Activated effector memory CD4-positive, alpha-beta T cell treated with Interleukin-2 at 50 U/mL for 16 hours (primary cell): ENCODE measurements at regions not wholly inside any gene's neighbourhood (a gene's known extent, or its start where the extent isn't known, plus 50 kb on each side); places are given as distances from the start of the nearest gene placed in this dataset.

ENCODE experiments used
- DNase-seq: peaks from one replicate; pipeline ENCODE4 v3.0.0-alpha.2; 2020

DNA sequence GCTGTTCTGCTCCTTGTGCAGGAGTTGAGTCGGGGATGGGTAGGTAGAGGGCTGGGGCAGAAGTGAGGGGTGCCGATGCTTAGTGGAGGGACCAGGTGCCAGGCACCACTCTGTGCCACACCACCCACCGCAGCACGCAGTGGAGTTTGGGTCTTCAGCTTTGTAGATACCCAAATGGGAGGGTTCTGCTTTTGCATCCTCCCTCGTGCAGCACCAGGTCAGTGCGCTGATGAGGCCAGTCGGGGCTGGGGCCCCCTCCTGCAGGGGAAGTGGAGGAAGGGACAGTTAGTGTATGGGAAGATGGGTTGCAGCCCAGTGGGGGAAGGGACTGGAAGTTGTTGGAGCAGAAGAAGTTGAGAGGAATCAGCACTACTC is 244.0 kb downstream of the RHOU start:
- DNase-seq: no peak

DNA sequence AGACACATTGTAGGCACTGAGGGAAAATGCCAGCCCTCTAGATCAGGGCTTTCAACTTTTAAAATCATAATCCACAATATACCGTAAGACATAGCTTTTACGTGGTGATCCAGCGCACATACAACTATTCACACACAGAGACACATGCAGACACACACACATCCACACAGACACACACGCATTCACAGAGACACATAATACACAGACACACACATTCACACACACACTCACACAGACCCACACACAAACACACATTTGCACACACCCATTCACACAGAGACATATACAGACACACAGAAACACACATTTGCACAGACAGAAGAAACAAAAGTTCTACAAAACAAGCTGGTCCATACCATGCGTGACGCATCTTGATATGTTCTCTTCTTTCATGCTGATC is 244.5 kb downstream of the RHOU start:
- DNase-seq: no peak

DNA sequence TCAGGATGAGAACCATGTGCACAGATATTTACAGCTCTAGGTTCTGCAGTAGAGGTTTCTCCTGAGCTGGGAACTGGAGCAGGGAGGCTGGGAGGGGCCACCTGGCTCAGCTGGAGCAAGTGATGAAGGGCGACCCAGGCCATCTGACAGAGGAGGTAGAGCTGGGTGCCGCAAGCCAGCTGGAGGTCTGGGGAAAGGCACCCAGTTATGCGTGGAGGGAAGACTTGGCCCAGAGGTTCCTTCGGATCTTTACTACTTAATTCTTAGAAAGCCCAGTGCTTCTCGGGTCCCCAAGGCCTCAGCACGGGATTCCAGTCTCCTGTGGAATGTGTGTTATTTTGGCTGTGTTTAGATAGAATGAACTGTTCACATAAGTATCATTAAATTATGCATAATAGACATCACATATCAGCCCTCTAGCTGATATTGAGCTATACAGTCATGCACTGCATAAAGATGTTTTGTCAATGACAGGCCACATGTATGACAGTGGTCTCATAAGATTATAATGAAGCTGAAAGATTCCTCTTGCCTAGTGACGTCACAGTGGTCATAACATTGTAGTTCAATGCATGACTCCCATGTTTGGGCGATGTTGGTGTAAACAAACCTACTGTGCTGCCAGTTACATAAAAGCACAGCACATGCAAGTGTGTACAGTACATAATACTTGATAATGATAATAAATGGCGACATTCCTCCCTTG is 245.1 kb downstream of the RHOU start:
- DNase-seq: no peak

DNA sequence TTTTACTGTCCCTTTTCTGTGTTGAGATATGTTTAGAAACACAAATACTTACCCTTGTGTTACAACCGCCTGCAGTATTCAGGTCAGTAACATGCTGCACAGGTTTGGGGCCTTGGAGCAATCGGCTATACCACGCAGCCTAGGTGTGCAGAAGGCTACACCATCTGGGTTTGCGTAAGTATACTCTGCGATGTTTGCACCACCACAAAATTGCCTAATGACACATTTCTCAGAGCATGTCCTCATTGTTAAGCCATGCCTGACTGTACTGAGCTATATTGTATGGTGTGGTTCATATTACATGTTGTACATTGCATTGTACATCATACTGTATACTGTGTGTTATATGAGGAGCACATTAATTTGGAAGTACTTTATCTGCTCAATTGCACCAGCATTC is 247.4 kb downstream of the RHOU start:
- DNase-seq: no peak

DNA sequence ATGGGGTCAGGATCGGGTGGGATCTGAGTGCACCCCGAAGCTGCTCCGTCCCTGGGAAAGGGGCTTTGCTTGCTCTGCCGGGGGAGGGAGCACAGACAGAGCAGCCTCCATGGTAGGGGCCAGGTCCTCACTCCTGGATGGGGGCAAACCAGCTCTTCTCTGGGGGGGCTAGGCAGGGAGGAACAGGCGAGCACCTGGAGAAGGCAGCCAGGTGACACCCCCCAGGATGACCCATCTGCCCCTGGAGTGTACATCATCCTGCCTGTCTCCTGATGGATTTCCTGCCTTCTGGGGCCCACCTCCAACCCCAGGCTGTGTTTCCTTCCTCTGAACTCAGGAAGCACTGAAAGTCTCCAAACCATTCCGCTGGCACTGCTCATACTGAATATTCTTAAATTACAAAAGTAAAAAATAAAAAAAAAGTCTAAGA is 248.0 kb downstream of the RHOU start:
- no peak for DNase-seq

DNA sequence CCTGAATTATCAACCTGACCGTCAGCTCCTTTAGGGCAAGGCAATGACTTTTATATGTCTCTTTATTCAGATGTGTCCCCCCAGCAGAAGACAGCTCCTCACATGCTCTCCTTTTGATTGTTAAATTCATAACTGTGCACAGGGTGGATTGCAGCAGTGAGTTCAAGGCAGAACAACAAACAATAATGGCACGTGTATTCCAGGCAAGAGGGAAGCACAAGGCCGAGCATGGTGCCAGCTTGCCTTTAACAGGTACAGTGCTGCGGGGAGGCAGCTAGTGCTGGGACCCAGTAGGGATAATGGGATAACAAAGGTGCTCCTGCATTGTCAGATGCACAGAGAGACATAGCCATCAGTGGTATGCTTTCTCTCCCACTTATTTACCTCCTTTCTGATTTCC is 248.4 kb downstream of the RHOU start:
- no peak for DNase-seq

DNA sequence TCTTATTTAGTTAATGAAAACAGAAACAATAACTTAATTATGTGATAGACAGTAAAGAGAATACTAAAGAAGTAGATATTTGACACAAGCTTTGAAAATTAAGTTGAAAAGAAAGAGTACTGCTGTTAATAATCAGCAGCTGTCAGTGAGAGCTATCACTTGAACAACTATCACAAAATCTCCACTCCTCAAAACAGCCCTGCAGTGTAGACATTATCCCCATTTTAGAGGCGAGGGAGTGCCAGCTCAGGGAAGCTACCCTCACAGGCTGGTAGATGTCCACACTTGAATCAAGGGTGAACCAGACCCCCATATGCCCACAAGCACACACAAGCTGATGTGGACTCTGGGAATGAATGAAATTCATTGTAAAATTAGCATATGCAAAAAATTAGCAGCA is 248.8 kb downstream of the RHOU start:
- DNase-seq: no peak

DNA sequence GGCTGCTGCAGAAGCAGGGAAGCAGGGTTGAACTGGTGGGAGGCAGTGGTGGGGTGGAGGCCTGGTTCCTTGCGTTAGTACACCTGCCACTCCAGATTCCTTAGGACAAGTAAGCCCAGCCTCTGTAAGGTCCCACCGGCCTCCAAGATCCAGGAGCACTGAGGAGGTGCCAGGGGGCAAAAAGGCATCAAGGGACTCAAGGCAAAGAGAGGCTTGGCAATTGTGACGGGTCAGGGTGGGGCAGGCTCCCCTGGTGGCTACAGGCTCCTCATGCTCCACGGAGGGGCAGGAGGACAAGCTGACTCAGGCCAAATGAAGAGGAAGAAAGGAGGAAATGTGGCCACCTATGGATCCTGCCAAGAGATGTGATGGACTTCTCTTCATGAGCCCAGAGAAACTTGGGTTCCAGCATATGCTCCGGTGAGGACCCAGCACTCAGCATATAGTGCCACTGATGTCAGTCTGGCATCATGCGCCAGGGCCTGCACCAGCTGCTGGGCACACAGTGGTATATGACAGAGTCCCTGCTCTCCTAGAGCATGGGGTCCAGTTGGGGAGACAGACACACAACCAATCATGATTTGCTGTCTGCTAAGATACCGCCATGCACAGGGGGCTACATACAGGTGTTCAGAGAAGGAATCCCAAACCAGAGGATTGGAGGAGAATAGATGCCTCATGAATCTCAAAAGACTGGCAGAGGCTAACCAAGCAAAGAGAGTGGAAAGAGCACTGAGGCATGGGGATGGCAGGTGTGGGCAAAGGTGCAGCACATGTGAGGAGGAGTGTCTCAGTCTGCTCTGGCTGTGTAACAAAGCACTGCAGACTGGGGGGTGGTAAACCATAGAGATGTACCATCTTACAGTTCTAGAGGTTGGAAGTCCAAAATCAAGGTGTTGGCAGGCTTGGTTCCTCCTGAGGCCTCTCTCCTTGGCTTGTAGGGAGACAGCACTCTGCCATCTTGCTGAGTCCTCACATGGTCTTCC is 249.7 kb downstream of the RHOU start:
- no peak for DNase-seq

DNA sequence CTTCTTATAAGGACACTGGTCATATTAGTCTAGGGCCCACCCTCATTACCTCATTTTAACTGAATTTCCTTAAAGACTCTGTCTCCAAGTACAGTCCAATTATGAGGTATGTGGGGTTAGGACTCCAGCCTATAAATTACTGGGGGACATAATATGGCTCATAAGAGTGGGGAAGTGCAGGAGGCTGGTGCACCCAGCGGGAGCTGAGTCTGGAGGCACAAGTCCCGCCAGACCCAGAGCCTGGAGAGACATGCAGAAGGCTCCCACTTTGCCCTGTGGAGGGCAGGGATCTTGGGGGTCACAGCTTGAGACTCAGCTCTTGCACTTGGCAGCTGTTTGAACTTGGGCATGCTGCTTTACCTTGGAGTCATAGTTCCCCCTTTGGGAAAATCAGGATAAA is 250.4 kb downstream of the RHOU start:
- DNase-seq: no peak

DNA sequence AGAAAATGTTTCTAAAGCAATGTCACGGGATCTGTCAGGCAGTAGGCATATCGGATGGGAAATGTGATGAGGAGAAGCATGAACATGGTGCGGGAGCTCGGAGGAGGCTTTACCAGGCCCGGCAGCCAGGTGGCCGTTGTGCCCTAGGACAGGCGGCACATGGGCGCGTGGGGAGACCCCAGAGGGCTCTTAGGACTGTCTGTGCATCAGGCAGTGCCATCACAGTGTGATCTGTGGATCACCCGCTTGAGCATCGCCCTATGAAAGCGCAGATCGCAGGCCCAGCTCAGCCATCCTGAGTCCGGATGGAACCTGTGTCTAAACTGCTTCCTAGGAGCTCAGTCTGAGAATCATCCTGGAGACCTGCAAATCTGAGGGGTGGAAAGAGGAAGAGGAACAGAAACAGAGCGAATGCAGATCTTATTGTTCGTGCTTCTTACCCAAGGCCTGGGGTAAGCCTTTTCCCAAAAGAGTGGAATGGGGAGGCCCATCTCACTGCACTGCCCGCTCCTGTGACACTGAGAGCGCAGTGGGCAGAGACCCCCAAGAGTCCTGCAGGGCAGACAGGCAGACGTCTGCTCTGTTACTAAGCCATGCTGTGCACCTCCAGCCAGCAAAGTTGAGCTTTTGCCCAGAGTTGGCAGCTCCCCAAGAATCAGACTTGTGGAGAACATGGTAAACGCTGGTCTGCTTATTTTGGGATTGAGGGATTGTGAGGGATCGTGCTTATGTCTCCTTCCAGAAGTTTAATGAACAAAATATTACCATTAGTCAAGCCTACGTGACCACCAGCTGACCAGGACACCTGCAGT is 251.0 kb downstream of the RHOU start:
- DNase-seq: no peak

DNA sequence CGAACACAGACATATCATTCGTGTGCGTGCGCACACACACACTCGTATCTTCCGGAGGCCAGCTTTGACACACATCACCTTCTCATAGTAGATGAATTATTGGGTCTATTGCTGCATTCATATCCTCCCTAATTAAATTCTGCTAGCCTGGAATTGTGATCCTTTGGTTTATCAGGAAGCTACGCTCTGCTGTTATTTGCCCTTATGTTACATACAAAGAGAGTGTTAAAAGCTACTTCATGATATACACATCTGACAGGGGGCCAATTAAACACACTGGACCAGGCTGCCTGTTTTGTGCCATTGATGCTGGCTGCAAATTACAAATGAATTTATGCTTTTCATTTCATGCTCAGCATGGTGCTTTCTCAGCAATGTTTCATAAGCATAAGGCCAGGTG is 252.0 kb downstream of the RHOU start:
- DNase-seq: no peak

DNA sequence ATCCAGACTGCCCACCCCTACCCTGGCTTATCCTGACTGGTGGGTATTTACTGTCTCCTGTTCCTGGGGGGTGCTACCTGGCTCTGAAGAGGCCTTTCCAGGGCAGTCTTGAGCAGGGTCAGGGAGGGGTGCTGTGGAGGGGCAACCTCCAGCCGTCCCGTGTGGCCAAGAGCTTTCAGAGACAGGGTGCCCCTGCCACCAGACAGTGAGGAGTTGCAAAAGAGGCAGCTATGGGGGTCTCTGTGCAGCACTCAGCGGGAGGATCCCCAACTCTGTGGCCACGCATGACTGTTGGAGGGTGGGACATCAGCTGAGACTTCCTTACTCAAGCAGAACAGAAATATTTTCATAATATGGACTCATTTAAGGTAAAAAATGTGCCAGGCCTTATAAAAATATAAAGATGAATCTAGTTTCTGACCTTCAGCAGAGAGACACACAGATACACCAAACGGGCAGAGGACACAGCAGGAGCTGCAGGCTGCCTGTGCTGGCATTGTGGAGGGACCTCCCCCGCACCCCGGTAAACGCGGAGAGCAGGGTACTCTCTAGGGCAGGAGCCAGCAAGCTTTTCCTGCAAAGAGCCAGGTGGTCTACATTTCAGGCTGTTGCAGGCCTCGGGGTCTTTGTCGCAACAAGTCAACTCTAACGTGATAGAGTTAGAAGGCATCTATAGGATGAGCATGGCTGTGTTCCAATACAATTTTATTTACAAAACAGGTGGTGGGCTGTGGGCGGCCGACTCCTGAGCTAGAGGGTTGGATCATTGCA is 252.6 kb downstream of the RHOU start:
- no peak for DNase-seq

DNA sequence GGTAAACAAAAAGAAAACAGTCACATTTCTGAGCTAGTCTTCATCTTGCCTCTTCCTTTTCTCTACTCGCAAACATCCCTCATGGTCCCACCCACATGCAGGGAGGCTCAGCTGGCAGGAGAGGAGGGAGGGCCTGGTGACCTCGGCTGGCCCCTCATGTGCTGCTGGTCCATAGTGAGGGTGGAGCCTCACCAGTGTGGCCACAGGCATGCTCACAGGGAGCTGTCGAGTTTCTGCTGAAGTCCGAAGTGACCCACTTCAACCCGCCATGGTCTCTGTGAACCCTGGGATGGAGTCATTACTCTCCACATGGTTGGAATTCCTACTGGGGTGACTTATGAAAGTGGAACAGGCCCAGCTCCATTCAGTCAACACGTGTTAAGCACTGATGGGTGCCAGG is 253.4 kb downstream of the RHOU start:
- no peak for DNase-seq

DNA sequence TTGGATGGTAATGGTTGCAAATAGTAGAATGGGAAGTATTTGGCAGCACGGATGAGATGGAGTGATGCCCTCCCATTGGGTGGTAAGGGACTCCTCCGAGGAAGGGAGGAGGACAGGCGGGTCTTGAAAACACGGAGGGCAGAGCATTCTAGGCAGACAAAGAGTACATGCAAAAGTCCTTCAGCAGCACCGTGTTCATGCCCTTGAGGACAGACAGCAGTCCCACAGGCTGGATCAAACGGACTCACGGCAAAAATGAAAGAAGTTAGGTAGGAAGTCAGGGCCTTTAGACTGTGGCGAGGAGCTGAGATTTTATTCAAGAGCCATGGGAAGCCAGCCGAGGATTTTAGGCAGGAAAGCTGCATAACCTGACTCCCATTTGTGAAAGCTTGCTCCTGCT is 253.9 kb downstream of the RHOU start:
- DNase-seq: no peak

DNA sequence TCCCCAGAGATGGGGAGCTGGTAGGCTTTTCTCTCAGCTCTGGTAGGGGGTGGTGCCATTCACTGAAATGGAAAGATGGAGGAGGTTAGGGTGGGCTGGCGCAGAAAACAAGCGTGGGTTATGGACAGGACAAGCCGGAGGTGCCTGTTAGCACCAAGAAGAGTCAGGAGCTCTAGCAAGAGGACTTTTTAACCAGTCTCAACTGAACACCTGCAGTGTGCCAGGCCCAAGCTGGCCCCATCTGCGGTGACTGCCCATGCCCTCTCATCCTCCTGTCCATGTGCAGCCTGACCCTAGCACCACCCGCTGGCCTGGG is 254.4 kb downstream of the RHOU start:
- DNase-seq: no peak

DNA sequence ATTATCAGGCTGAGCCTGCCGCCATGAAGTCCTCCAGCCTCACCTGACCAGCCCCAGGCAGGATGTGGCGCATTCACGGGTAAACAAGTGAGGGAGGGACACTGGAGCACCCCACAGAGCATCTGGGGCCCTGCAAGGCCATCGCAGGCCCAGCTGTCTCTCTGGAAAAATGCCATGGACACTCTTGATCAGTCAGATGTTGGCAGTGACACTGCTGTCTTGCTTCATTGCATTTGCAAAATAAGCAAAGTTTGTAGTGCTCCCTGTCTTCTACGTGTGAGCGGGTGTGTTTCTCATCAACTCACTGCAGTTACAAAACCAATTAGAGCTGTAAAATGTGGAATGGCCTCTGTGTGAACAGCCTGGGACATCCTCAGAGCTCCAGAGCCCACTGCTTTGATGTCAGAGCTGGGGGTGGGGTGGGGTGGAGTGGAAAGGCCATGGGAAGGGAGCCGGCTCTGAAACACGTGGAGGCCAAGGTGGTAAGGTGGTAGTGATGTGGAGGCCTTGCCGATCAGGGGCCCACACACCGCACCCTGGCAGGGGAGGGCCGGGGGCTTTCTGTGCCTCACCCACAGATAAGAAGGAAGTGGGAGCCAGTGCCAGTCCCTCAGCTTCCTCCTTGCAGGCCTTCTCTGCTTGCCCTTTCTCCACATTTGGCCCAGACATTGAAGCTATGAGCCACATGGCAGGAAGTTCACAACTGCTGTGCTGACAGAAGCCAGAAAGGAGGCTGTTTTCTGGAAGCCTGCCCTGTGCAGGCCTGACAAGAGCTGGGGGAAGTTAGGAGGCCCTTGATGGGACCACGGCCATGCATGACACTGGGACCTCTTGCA is 254.9 kb downstream of the RHOU start:
- no peak for DNase-seq

DNA sequence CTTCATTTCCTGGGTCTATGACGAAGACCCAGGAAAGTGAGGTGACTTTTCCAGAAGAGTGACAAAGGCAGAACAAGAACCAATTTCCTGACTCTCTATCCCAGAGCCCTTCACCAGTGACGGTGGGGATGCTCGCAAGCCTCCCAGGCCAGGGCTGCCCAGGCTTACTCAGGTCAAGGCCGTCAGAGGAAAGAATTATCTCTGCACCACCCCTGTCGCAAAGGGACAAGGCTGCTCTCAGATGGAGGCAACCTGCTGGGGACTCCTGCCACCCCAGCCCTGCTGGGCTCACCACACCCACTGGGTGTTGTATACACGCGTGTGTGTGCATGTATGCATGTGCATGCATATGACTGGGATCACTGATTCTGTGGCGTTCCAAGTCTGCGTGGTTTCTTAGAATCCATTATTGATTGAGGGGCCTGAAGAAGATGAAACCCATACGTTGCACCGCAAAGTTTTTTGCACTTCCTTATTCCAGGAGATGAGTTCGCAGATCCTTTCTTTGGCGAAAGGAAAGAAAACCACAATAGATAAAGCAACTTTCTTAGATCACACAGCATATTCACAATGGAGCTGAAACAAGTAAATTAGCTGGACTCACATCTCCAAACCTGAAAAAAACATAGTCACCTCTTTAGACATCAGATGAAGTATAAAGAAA is 255.8 kb downstream of the RHOU start:
- no peak for DNase-seq

DNA sequence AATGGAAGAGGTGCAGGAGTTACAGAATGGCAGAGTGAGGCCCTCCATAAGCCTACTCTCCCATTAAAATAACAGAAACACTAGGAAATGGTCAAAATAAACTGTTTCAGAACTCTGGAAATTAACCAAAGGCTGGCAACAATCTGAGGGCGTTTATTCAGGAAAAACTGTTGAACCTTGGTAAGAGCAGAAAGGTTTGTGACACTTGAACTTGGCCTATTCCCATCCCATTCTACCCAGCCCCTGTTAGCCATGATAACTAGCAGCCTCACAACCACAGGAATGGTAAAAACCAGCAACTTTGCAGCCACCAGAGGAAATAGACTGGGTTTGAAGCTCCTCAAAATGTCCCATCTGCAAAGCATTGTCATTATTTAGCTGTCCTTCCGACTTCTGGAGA is 256.8 kb downstream of the RHOU start:
- no peak for DNase-seq

DNA sequence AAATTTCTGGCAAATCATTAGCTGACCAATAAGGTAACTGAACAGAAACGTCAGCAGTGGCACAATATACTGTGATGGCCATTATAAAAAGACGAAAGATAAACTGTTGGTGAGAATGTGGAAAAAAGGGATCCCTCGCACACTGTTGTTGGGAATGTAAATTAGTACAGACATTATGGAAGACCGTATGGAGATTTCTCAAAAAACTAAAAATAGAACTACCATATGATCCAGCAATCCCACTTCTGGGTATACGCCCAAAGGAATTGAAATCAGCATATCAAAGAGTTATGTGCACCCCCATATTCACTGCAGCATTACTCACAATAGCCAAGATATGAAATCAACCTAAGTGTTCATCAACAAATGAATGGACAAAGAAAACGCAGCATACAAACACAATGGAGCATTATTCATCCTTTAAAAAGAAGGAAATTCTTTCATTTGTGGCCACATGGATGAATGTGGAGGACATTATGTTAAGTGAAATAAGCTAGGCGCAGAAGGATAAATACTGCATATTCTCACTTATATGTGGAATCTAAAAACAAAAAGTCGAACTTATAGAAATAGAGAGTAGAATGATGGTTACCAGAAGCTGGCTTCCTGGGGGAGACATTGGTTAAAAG is 257.7 kb downstream of the RHOU start:
- no peak for DNase-seq

DNA sequence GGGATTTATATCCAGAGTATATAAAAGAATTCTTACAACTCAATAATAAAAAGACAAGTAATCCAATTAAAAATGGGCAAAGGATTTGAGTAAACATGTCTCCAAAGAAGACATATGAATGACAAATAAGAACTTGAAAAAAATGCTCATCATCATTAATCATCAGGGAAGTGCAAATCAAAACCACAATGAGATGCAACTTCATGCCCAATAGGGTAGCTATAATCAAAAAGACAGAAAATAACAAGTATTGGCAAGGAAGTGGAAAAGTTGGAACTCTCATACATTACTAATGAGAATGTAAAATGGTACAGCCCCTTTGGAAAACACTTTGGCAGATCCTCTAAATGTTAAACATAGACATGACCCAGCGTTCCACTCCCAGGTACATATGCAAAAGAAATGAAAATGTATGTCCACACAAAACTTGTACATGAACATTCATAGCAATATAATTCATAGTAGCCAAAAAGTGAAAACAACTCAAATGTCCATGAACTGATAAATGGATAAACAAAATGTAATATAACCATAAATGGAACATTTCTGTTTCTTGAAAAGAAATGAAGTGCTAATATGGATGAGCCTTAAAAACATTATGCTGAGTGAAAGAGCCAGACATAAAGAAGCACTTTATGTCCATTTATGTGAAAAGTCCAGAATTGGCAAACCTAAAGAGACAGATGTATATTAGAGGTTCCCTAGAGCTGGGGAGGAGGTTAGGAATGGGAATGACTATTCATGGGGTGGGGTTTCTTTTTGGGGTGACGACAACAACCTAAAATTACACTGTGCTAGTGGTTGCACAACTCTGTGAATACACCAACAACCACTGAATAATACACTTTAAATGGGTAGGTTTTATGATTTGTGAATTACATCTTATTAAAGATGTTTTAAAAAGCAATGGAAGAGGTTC is 259.7 kb downstream of the RHOU start:
- no peak for DNase-seq
